Activated CD8-positive, alpha-beta T cell treated with anti-CD3 and anti-CD28 coated beads for 36 hours (primary cell): ENCODE measurements at regions not wholly inside any gene's neighbourhood (a gene's known extent, or its start where the extent isn't known, plus 50 kb on each side); places are given as distances from the start of the nearest gene placed in this dataset.

Experiments
- ATAC-seq: fragments of 200-7000 bp; cut with Tn5 transposase; one replicate; pipeline ENCODE4 v1.10.0; 2021; ENCODE audit warnings: mild to moderate bottlenecking, moderate library complexity
- CTCF ChIA-PET: fragments of 350-600 bp; sonication (Branson Sonifier 250); formaldehyde crosslinking; loops from one replicate; lab custom pipeline; 2021; ENCODE audit warnings: antibody characterized with exemption; lab: Charles Lee
- POLR2A ChIA-PET: fragments of 350-600 bp; sonication (Branson Sonifier 250); formaldehyde crosslinking; loops from one replicate; lab custom pipeline; 2021; ENCODE audit warnings: antibody characterized with exemption; lab: Charles Lee
- DNase-seq: peaks from one replicate; pipeline ENCODE4 v3.0.0-alpha.2; 2020
- H3K27ac Mint-ChIP-seq: one replicate; pipeline ENCODE4 v1.8.0; 2021; ENCODE audit warnings: mild to moderate bottlenecking, mixed read lengths
- H3K27me3 Mint-ChIP-seq: one replicate; pipeline ENCODE4 v1.8.0; 2021; ENCODE audit warnings: mixed read lengths
- H3K36me3 Mint-ChIP-seq: one replicate; pipeline ENCODE4 v1.8.0; 2021; ENCODE audit warnings: low read depth, mixed read lengths
- H3K4me1 Mint-ChIP-seq: one replicate; pipeline ENCODE4 v1.8.0; 2021; ENCODE audit warnings: low read depth, mixed read lengths
- H3K4me3 Mint-ChIP-seq: one replicate; pipeline ENCODE4 v1.8.0; 2021; ENCODE audit warnings: mild to moderate bottlenecking, moderate library complexity, mixed read lengths
- H3K9me3 Mint-ChIP-seq: one replicate; pipeline ENCODE4 v1.8.0; 2021; ENCODE audit warnings: mixed read lengths
- CTCF ChIP-seq: fragments of 200-600 bp; IDR thresholded peaks from one replicate; pipeline ENCODE4 v1.8.0; 2022; ENCODE audit warnings: antibody characterized with exemption, mild to moderate bottlenecking
- intact Hi-C: fragments of 100-400 bp; cut with micrococcal nuclease; formaldehyde crosslinking; loops from one replicate; pipeline ENCODE4 v1.10.0; 2022

- no peak for DNase-seq
- intact Hi-C loops = no loop called here
- no peak overlapping the region for H3K4me3 Mint-ChIP-seq
- H3K9me3 Mint-ChIP-seq = no peaks in the 10 kb centered on the region
- POLR2A ChIA-PET = no interaction called here
- no peak for ATAC-seq
- no peaks in the 10 kb centered on the region for H3K36me3 Mint-ChIP-seq
- no peak overlapping the region for H3K27ac Mint-ChIP-seq
- no peaks in the 10 kb centered on the region for H3K27me3 Mint-ChIP-seq
- TF ChIP-seq CTCF = no peak
- no peaks in the 10 kb centered on the region for H3K4me1 Mint-ChIP-seq
- CTCF ChIA-PET = no interaction called here
Measured at GRCh38 chr3:117921411-117921810, 1113.2 kb downstream of the IGSF11 start.

- Mint-ChIP-seq H3K4me1 (no peaks in the 10 kb centered on the region), H3K9me3 (no peaks in the 10 kb centered on the region), H3K27me3 (no peaks in the 10 kb centered on the region), H3K4me3 (no peak overlapping the region), H3K27ac (no peak overlapping the region), H3K36me3 (no peaks in the 10 kb centered on the region)
- ChIA-PET CTCF (no interaction called here), POLR2A (no interaction called here)
- no peak for TF ChIP-seq CTCF
- DNase-seq (no peak), ATAC-seq (no peak)
- intact Hi-C loops = no loop called here
Measured at GRCh38 chr3:117922039-117922438, 1112.6 kb downstream of the IGSF11 start.

- POLR2A ChIA-PET = no interaction called here
- Mint-ChIP-seq H3K4me3 (no peak overlapping the region), H3K27me3 (no peaks in the 10 kb centered on the region), H3K27ac (no peak overlapping the region), H3K9me3 (no peaks in the 10 kb centered on the region), H3K4me1 (no peaks in the 10 kb centered on the region), H3K36me3 (no peaks in the 10 kb centered on the region)
- intact Hi-C loops = no loop called here
- no peak for ATAC-seq
- CTCF ChIA-PET = no interaction called here
- DNase-seq = no peak
- no peak for TF ChIP-seq CTCF
Measured at GRCh38 chr3:117926819-117927218, 1107.8 kb downstream of the IGSF11 start.

DNA sequence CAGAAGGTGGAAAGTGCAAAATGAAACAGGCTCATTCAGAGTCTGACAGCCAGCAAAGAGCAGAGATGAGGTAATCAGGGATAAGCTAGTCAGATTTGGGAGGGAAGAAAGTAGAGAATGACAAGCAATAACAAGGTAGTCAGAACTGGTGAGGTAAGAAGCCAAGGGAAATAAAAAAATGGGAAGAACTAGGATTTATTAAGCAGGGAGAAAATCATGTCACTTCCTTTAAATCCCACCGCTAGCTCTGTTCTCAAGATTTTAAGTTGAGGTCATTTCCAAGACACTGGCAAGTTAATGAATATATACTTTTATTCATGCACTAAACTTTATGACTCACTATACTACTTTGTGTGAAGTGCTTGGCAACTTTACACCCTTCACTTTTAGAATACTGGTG is 1106.8 kb downstream of the IGSF11 start:
- Mint-ChIP-seq H3K4me3 (no peak overlapping the region), H3K9me3 (no peaks in the 10 kb centered on the region), H3K4me1 (no peaks in the 10 kb centered on the region), H3K27ac (no peak overlapping the region), H3K27me3 (no peaks in the 10 kb centered on the region), H3K36me3 (no peaks in the 10 kb centered on the region)
- DNase-seq (no peak), ATAC-seq (no peak)
- TF ChIP-seq CTCF = no peak
- intact Hi-C loops = no loop called here
- ChIA-PET CTCF (no interaction called here), POLR2A (no interaction called here)

DNA sequence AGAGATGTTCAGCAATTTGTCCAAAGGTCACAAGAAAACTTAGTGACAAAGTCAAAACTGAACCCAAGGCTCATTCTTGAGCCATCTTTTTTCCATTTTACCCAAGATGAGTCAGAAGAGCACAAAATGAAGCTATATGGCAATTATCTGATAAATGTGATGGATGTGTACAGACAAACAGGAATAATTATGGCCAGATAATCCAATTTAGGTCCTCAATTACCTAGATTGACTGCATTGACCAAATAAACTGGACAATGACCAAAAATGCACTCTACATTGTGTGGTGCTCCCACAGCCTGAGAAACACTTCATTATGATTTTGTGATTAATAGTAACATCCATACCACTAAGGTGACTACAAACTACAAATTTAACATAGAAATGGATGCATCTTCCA is 1105.8 kb downstream of the IGSF11 start:
- H3K4me3 Mint-ChIP-seq = no peak overlapping the region
- no peaks in the 10 kb centered on the region for H3K27me3 Mint-ChIP-seq
- no peak for TF ChIP-seq CTCF
- ChIA-PET POLR2A (no interaction called here), CTCF (no interaction called here)
- H3K9me3 Mint-ChIP-seq = no peaks in the 10 kb centered on the region
- no peaks in the 10 kb centered on the region for H3K4me1 Mint-ChIP-seq
- intact Hi-C loops = no loop called here
- DNase-seq (no peak), ATAC-seq (no peak)
- H3K27ac Mint-ChIP-seq = no peak overlapping the region
- no peaks in the 10 kb centered on the region for H3K36me3 Mint-ChIP-seq
